Stimulated activated CD4-positive, alpha-beta T cell treated with anti-CD3 and anti-CD28 coated beads, Interleukin-15, amount 100 ng/mL, for 1 hour (primary cell): ENCODE measurements at regions not wholly inside any gene's neighbourhood (a gene's known extent, or its start where the extent isn't known, plus 50 kb on each side); places are given as distances from the start of the nearest gene placed in this dataset.
"Not testable (repeated sequence)": the region's sequence is repeated elsewhere in the genome, so short reads cannot be mapped to it uniquely, and the experiment has no call there.

ENCODE experiments used
- DNase-seq, 2 donors: peaks; one replicate each; pipeline ENCODE4 v3.0.0-alpha.2; 2020; ENCODE audit warnings: low read depth in 1 of 2, low spot score in 1 of 2

DNA sequence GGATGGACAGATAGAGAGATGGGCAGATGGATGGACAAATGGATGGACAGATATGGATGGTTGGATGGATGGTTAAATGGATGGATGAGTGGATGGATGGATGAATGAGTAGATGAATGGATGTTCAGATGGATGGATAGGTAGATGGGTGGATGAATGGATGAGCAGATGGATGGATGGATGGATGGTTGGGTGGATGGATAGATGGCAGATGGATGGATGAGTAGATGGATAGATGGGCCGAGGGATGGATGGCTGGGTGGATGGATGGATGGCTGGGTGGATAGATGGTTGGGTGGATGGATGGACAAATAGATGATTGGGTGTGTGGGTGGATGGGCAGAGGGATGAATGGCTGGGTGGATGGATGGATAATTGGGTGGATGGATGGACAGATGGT is 98.9 kb upstream of the OTOS start:
- DNase-seq = no peak

DNA sequence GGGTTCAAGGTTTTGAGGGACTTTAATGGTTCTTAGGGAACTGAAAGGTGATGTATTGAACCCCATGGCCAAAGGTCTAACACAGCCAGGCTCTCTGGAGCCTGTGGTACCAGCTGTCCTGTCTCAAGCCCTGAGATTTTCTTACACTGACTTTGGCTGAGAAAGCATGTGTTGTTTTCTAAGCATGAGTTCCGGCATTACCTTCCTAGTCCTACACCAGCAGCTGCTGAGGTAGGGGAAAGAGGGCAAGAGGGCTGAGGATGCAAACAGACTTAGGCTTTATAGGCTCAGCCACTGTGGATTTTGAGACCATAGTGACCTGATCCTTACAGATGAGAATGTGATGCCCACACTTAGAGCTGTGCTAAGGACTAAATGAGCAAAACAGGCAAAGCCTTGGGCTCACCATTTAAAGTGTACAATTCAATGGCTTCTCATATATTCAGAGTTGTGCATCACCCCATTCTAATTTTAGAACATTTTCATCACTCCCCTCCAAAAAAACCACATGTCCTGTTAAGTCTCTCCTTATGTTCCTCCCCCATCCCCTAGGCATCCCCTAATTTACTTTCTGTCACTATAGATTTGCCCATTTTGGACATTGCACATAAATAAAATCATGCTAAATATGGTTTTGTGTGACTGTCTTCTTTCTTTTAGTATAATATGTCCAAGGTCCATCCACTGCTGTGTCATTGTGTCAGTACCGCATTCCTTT is 99.7 kb upstream of the OTOS start:
- DNase-seq = no peak

DNA sequence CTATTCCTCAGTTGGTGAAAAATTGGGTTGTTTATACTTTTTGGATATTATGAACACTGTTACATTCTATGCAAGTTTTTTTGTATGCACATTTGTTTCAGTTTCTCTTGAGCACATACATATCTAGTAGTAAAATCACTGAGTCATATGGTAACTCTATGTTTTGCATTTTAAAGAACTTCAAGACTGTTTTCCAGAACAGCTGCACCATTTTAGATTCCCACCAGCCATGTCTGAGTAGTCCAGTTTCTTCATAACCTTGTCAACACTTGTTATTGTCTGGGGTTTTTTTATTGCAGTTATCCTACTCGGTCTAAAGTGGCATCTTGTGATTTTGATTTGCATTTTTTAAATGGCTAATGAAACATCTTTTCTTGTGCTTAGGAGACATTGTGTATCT is 100.3 kb upstream of the OTOS start:
- DNase-seq = no peak

DNA sequence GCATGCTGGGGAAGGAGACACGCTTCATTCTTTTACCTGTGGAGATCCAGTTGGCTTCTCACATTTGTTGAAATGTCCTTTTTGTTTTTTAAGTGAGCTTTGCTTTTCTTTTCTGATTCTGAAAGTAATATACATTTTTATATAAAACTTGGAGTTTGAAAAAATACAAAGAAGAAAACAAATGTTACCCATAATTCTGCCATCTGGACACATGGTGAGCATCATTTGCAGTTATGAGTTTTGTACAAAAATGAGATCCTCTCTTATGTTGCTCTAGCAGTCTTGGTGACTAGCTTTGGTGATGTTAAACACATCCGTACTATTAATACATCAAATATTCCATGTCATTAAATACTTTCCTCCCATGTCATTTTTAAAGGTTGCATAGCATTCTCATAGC is 101.1 kb upstream of the OTOS start:
- no peak for DNase-seq

DNA sequence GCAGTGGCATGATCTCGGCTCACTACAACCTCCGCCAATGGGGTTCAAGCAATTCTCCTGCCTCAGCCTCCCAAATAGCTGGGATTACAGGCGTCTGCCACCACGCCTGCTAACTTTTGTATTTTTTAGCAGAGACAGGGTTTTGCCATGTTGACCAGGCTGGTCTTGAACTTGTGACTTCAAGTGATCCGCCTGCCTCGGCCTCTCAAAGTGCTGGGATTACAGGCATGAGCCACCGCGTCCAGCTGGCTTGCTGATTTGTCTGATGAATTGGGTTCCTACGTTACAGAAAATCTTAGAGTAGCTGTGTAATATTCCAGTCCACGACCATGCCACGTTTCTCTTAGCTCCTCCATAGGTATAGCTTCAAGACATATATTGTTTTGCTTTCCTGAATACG is 102.6 kb upstream of the OTOS start:
- DNase-seq = not testable (repeated sequence)

GRCh38 chr2:240244543-240244942 is 104.1 kb upstream of the OTOS start:
- DNase-seq = no peak

- no peak for DNase-seq
These were observed 104.7 kb upstream of the OTOS start for GRCh38 chr2:240245184-240245583.

DNA sequence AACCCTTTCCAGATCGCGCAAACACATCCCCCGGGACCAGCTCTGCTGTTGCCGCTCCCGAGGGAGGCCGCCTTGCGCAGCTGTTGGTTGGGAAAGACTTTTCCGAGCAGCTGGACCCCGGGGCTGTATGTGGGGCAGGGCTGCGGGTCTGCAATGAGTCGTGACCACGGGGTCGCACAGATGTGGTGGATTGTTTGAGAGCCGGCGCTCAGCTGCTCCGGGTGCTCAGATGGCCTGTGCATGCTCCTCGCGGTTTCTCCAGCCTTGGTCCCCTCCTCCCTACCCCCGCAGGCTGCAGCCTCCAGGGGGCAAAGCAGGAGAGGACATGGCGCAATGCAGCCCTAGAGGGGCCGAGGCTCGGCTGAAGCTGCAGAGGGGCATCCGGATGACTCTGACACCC is 105.2 kb upstream of the OTOS start:
- DNase-seq = no peak

- no peak for DNase-seq
These were observed 105.8 kb upstream of the OTOS start for GRCh38 chr2:240246173-240246820.

GRCh38 chr2:240247241-240247867 is 106.9 kb upstream of the OTOS start:
- DNase-seq = no peak

DNA sequence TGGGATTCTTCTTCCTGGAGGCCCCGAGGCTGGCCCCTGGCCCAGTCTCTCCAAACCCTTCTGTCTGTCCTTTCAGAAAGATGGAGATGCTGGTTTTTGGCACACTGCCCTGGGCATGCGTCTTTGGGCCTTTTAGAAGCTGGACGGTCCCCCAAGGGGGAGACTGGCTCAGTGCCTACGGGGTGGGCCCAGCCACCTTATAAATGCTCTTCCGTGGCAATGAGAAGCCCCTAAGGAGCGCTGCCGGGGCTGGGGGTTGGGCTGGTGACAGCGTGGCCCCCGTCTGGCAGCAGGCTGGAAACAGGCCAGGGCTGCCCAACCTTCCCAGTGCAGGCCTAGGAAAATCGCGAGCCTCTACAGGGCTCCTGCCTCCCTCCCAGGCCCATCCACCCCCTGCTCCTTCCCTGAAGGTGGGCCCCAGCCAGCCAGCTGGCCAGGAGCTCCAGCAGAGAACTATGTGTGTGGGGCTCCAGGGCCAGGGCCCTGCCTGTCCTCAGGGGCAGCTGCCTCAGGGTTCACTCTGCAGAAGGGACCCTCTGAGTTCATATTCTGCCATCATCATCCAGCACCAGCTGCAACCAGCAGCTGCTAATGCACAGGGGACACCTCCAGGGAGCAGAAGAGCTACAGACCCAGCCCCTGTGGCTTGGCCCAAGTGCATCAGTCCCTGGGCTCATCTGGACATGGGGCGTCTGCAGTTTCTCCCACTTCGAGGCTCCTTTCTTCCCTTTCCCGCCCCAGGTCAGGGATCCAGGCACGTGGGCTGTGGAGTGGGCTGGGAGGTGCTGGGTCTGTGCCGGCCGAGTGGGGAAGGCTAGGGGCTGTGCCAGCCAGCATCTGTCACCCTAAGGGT is 107.6 kb upstream of the OTOS start:
- DNase-seq = no peak

DNA sequence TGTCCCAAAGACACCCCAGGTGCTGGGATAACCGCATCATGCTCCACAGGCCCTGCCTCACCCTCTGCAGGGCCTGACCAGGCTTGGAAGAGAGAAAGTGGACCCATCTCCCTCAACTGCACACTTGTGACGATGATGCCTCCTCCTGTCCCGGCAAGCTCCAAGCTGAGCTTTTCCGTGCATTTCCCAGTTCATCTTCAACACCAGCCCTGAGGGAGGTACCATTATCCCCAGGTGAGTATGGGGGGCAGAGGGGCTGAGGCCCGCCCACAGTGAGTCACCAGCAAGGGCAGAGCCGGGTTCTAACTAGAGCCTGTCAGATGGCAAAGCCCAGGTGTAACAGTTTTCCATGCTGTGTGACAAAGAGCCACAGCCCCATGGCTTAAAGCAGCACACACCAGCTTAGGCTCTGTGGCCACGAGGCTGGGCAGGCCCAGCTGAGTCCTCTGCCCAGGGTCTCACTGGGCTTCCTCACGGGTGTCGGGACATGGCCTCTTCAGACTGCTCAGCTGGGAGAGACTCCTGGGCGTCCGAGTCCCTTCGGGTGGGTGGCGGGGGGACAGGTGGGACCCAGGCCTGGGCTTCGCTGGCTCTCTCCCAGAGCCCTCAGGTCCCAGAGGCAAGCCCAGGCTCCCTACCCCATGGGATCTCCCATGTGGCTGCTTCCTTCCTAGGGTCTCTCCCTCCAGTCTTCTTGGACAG is 108.4 kb upstream of the OTOS start:
- no peak for DNase-seq

GRCh38 chr2:240249423-240250149 is 109.1 kb upstream of the OTOS start:
- no peak for DNase-seq

GRCh38 chr2:240250150-240250984 is 109.9 kb upstream of the OTOS start:
- no peak for DNase-seq

- DNase-seq = no peak
These were observed 110.8 kb upstream of the OTOS start for GRCh38 chr2:240250985-240251847.

DNA sequence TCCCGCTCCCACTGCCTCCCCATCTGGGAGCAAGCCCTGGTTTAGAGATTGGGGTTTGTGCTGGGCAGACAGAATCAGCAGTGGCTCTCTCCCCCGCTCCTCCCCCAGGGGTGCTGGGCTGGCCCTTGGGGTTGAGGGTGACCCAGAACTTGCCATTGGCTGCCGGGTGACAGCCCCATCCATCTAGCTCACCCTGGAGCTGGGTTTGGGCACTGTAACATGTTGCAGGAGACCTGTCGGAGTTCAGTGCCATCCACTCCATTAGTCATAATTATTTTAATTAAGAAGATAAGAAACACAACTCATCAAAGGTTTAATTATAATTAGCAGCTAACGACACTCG is 111.4 kb upstream of the OTOS start:
- DNase-seq = no peak

GRCh38 chr2:240252191-240252871 is 111.9 kb upstream of the OTOS start:
- no peak for DNase-seq

DNA sequence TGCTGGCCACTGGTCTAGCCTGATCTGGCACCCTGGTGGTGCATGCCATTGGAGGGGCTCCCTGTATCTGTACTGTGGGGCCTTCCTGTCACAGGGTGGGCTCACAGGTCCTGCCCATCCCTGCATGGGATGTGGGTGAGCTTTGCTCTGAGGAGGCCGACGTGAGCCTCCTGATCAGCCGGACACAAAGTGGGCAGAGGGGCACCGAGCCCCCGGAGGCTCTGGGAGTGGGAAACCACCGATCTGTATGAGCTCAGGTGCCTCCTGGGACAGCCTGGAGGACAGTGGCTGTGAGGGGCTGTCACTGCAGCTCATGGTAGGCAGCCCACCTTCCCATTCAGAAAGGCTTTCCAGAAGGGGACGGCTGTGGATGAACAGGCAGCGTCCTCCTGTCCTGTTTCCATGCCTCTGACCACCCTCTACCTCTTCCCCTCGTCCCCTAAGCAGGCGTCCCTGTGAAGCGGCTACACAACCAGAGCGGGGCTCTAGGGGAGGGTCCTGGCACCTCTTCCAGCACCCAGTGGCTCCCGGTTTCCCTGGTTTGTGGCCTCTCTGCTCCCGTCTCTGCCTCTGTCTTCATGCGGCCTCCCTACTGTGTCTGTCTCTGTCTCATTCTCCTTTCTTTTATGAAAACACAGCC is 112.5 kb upstream of the OTOS start:
- no peak for DNase-seq
